Fibroblast of skin of left biceps (primary cell): ENCODE measurements at regions not wholly inside any gene's neighbourhood (a gene's known extent, or its start where the extent isn't known, plus 50 kb on each side); places are given as distances from the start of the nearest gene placed in this dataset.
"Not testable (repeated sequence)": the region's sequence is repeated elsewhere in the genome, so short reads cannot be mapped to it uniquely, and the experiment has no call there.

ENCODE experiments used
- DNase-seq, 2 experiments: peaks; one replicate each; pipeline ENCODE4 v3.0.0-alpha.2; 2013; ENCODE audit warnings: low read depth in 2 of 2

- no peak for DNase-seq
Observed at GRCh38 chr15:99455789-99456160, 110.0 kb upstream of the MEF2A start.

GRCh38 chr15:99464137-99464536 lies 101.6 kb upstream of the MEF2A start:
- DNase-seq = no peak

- no peak for DNase-seq
Observed at GRCh38 chr15:99466701-99467337, 99.0 kb upstream of the MEF2A start.

- DNase-seq = no peak
Observed at GRCh38 chr15:99467338-99467720, 98.5 kb upstream of the MEF2A start.

GRCh38 chr15:99467853-99468464 lies 97.8 kb upstream of the MEF2A start:
- DNase-seq = no peak

GRCh38 chr15:99470204-99470603 lies 95.6 kb upstream of the MEF2A start:
- not testable (repeated sequence) for DNase-seq

- DNase-seq = no peak
Observed at GRCh38 chr15:99472416-99473145, 93.2 kb upstream of the MEF2A start.

GRCh38 chr15:99473981-99474906 lies 91.5 kb upstream of the MEF2A start:
- DNase-seq = no peak

GRCh38 chr15:99474909-99475753 lies 90.7 kb upstream of the MEF2A start:
- DNase-seq = no peak

- no peak for DNase-seq
Observed at GRCh38 chr15:99475754-99476412, 89.9 kb upstream of the MEF2A start.

GRCh38 chr15:99476413-99477222 lies 89.2 kb upstream of the MEF2A start:
- DNase-seq = peak; percentile 94 to 95

GRCh38 chr15:99477791-99478471 lies 87.9 kb upstream of the MEF2A start:
- DNase-seq = no peak

GRCh38 chr15:99478977-99479376 lies 86.8 kb upstream of the MEF2A start:
- DNase-seq = no peak

- no peak for DNase-seq
Observed at GRCh38 chr15:99480016-99480810, 85.6 kb upstream of the MEF2A start.

- DNase-seq = no peak
Observed at GRCh38 chr15:99481113-99481950, 84.5 kb upstream of the MEF2A start.

- no peak for DNase-seq
Observed at GRCh38 chr15:99481951-99482230, 83.9 kb upstream of the MEF2A start.

GRCh38 chr15:99482993-99483392 lies 82.8 kb upstream of the MEF2A start:
- DNase-seq = no peak
